ENCODE measurements at regions not wholly inside any gene's neighbourhood (a gene's known extent, or its start where the extent isn't known, plus 50 kb on each side); places are given as distances from the start of the nearest gene placed in this dataset.

DNA sequence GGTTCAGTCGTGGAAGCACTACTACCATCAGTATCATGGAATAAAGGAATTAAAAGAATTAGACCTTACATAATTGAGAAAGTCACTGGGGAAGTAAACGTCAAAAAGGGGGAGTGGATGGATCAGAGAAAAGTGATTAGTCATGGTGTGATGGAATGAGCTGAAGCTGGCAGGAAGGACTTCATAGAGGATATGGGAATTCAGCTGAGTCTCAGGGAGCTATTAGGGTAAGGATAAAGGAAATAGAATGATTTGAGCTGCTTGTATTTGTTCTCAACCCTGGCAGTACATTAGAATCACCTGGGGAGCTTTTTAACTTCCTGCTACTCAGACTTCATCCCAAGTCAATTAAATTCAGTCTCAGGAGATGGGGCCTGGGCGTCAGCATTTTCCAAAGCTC is 53.4 kb upstream of the SETBP1 start:
- no peak for TF ChIP-seq FOXP2 (optimal IDR thresholded peaks at IDR 0.05; ENCODE audit: borderline replicate concordance, extremely low read depth, extremely low read length, insufficient read depth)
- TF ChIP-seq REST (IDR thresholded peaks at IDR 0.05; ENCODE audit: insufficient read depth in 1 of 2, low read depth in 2 of 2, low read length in 2 of 2), result no peak
- TF ChIP-seq SIN3A (IDR thresholded peaks at IDR 0.05; ENCODE audit: borderline replicate concordance, insufficient read depth, low read length), result no peak
- no peak for TF ChIP-seq TAF1 (IDR thresholded peaks at IDR 0.05; ENCODE audit: borderline replicate concordance, insufficient read depth, low read length)
- TF ChIP-seq POLR2AphosphoS5 (IDR thresholded peaks at IDR 0.05; ENCODE audit: low read depth, low read length), result no peak

DNA sequence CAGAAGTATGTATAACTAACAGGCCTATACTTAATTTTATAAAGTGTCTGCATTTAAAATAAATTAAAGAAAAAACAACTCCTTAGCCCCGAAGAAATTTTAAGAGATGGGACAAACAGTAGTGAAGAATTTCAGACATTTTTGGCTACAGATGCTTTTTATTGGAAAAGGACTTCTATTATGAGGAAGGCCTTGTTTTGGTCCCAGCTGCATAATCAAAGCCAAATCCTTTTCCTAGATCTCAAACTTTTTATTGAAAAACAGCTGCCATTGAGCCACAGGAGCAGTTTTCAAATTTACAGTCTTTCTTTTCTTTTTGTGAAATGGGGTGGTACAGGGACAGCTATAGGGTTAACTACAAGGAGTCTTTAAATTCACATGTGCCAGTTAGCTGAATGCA is 51.3 kb upstream of the SETBP1 start:
- no peak for TF ChIP-seq POLR2AphosphoS5 (IDR thresholded peaks at IDR 0.05; ENCODE audit: low read depth, low read length)
- TF ChIP-seq REST (IDR thresholded peaks at IDR 0.05; ENCODE audit: insufficient read depth in 1 of 2, low read depth in 2 of 2, low read length in 2 of 2), result no peak
- TF ChIP-seq SIN3A (IDR thresholded peaks at IDR 0.05; ENCODE audit: borderline replicate concordance, insufficient read depth, low read length), result no peak
- no peak for TF ChIP-seq FOXP2 (optimal IDR thresholded peaks at IDR 0.05; ENCODE audit: borderline replicate concordance, extremely low read depth, extremely low read length, insufficient read depth)
- TF ChIP-seq TAF1 (IDR thresholded peaks at IDR 0.05; ENCODE audit: borderline replicate concordance, insufficient read depth, low read length), result no peak

- TF ChIP-seq SIN3A (IDR thresholded peaks at IDR 0.05; ENCODE audit: borderline replicate concordance, insufficient read depth, low read length) (no peak), FOXP2 (optimal IDR thresholded peaks at IDR 0.05; ENCODE audit: borderline replicate concordance, extremely low read depth, extremely low read length, insufficient read depth) (no peak), POLR2AphosphoS5 (IDR thresholded peaks at IDR 0.05; ENCODE audit: low read depth, low read length) (no peak), REST (IDR thresholded peaks at IDR 0.05; ENCODE audit: insufficient read depth in 1 of 2, low read depth in 2 of 2, low read length in 2 of 2) (no peak), TAF1 (IDR thresholded peaks at IDR 0.05; ENCODE audit: borderline replicate concordance, insufficient read depth, low read length) (no peak)
These were observed 50.6 kb upstream of the SETBP1 start for GRCh38 chr18:44630118-44630517.

Data from PFSK-1 (cell line).